ENCODE measurements at regions not wholly inside any gene's neighbourhood (a gene's known extent, or its start where the extent isn't known, plus 50 kb on each side); places are given as distances from the start of the nearest gene placed in this dataset.

- Mint-ChIP-seq H3K27me3 (no peaks in the 10 kb centered on the region), H3K4me3 (no peak overlapping the region), H3K36me3 (no peaks in the 10 kb centered on the region), H3K27ac (no peak overlapping the region), H3K4me1 (no peaks in the 10 kb centered on the region), H3K9me3 (peaks cover 13% of the 10 kb centered on the region)
- DNase-seq, result no peak
- CTCF ChIA-PET, result no interaction called here
Measured at GRCh38 chr17:12376276-12376675, 289.4 kb upstream of the MYOCD start.

- CTCF ChIA-PET, result no interaction called here
- no peak overlapping the region for H3K27ac Mint-ChIP-seq
- no peak for DNase-seq
- no peak overlapping the region for H3K4me3 Mint-ChIP-seq
- H3K9me3 Mint-ChIP-seq, result peaks cover 12% of the 10 kb centered on the region
- H3K36me3 Mint-ChIP-seq, result no peaks in the 10 kb centered on the region
- no peaks in the 10 kb centered on the region for H3K4me1 Mint-ChIP-seq
- no peaks in the 10 kb centered on the region for H3K27me3 Mint-ChIP-seq
Measured at GRCh38 chr17:12386225-12386624, 279.5 kb upstream of the MYOCD start.

- Mint-ChIP-seq H3K27me3 (no peaks in the 10 kb centered on the region), H3K9me3 (peaks cover 5% of the 10 kb centered on the region), H3K27ac (no peak overlapping the region), H3K36me3 (no peaks in the 10 kb centered on the region), H3K4me1 (no peaks in the 10 kb centered on the region), H3K4me3 (no peak overlapping the region)
- DNase-seq, result no peak
- CTCF ChIA-PET, result no interaction called here
Measured at GRCh38 chr17:12388226-12388625, 277.5 kb upstream of the MYOCD start.

GRCh38 chr17:12389421-12389820 lies 276.3 kb upstream of the MYOCD start:
- CTCF ChIA-PET, result no interaction called here
- H3K9me3 Mint-ChIP-seq, result peaks cover 6% of the 10 kb centered on the region
- H3K27me3 Mint-ChIP-seq, result no peaks in the 10 kb centered on the region
- H3K4me1 Mint-ChIP-seq, result no peaks in the 10 kb centered on the region
- H3K36me3 Mint-ChIP-seq, result no peaks in the 10 kb centered on the region
- no peak overlapping the region for H3K4me3 Mint-ChIP-seq
- no peak for DNase-seq
- no peak overlapping the region for H3K27ac Mint-ChIP-seq

- CTCF ChIA-PET, result no interaction called here
- Mint-ChIP-seq H3K27me3 (no peaks in the 10 kb centered on the region), H3K36me3 (no peaks in the 10 kb centered on the region), H3K4me1 (no peaks in the 10 kb centered on the region), H3K4me3 (no peak overlapping the region), H3K27ac (no peak overlapping the region), H3K9me3 (peaks cover 12% of the 10 kb centered on the region)
- no peak for DNase-seq
Measured at GRCh38 chr17:12390631-12391030, 275.1 kb upstream of the MYOCD start.

GRCh38 chr17:12391468-12391867 lies 274.2 kb upstream of the MYOCD start:
- no peaks in the 10 kb centered on the region for H3K36me3 Mint-ChIP-seq
- peaks cover 13% of the 10 kb centered on the region for H3K9me3 Mint-ChIP-seq
- no peak for DNase-seq
- H3K4me3 Mint-ChIP-seq, result no peak overlapping the region
- H3K27me3 Mint-ChIP-seq, result no peaks in the 10 kb centered on the region
- H3K4me1 Mint-ChIP-seq, result no peaks in the 10 kb centered on the region
- CTCF ChIA-PET, result no interaction called here
- H3K27ac Mint-ChIP-seq, result no peak overlapping the region

- no peaks in the 10 kb centered on the region for H3K4me1 Mint-ChIP-seq
- no peaks in the 10 kb centered on the region for H3K36me3 Mint-ChIP-seq
- no peaks in the 10 kb centered on the region for H3K27me3 Mint-ChIP-seq
- CTCF ChIA-PET, result interaction anchor here (0.7 kb wide), 1 partner anchor 23 kb away, joined by 4 read pairs; no protein-coding TSS in a partner anchor
- no peak overlapping the region for H3K27ac Mint-ChIP-seq
- H3K4me3 Mint-ChIP-seq, result no peak overlapping the region
- H3K9me3 Mint-ChIP-seq, result peaks cover 20% of the 10 kb centered on the region
- no peak for DNase-seq
Measured at GRCh38 chr17:12395733-12396354, 269.8 kb upstream of the MYOCD start.

GRCh38 chr17:12398441-12399051 lies 267.1 kb upstream of the MYOCD start:
- Mint-ChIP-seq H3K9me3 (peaks cover 19% of the 10 kb centered on the region), H3K4me1 (no peaks in the 10 kb centered on the region), H3K27me3 (no peaks in the 10 kb centered on the region), H3K4me3 (no peak overlapping the region), H3K27ac (no peak overlapping the region), H3K36me3 (no peaks in the 10 kb centered on the region)
- DNase-seq, result no peak
- CTCF ChIA-PET, result no interaction called here

GRCh38 chr17:12402963-12403622 lies 262.6 kb upstream of the MYOCD start:
- Mint-ChIP-seq H3K9me3 (peaks cover 7% of the 10 kb centered on the region), H3K4me1 (no peaks in the 10 kb centered on the region), H3K27me3 (no peaks in the 10 kb centered on the region), H3K27ac (no peak overlapping the region), H3K36me3 (no peaks in the 10 kb centered on the region), H3K4me3 (no peak overlapping the region)
- no peak for DNase-seq
- CTCF ChIA-PET, result interaction anchor here (0.5 kb wide), 1 partner anchor 31 kb away, joined by 3 read pairs; no protein-coding TSS in a partner anchor

GRCh38 chr17:12403881-12404398 lies 261.8 kb upstream of the MYOCD start:
- no peak for DNase-seq
- Mint-ChIP-seq H3K9me3 (peaks cover 3% of the 10 kb centered on the region), H3K27ac (no peak overlapping the region), H3K4me1 (no peaks in the 10 kb centered on the region), H3K27me3 (no peaks in the 10 kb centered on the region), H3K36me3 (no peaks in the 10 kb centered on the region), H3K4me3 (no peak overlapping the region)
- CTCF ChIA-PET, result no interaction called here

GRCh38 chr17:12406623-12407215 lies 259.0 kb upstream of the MYOCD start:
- CTCF ChIA-PET, result no interaction called here
- Mint-ChIP-seq H3K27ac (no peak overlapping the region), H3K4me1 (no peaks in the 10 kb centered on the region), H3K27me3 (no peaks in the 10 kb centered on the region), H3K36me3 (no peaks in the 10 kb centered on the region), H3K4me3 (no peak overlapping the region), H3K9me3 (peaks cover 16% of the 10 kb centered on the region)
- no peak for DNase-seq

- Mint-ChIP-seq H3K9me3 (peaks cover 18% of the 10 kb centered on the region), H3K27me3 (no peaks in the 10 kb centered on the region), H3K4me1 (no peaks in the 10 kb centered on the region), H3K36me3 (no peaks in the 10 kb centered on the region), H3K27ac (no peak overlapping the region), H3K4me3 (no peak overlapping the region)
- no peak for DNase-seq
- CTCF ChIA-PET, result no interaction called here
Measured at GRCh38 chr17:12407495-12408252, 258.0 kb upstream of the MYOCD start.

- DNase-seq, result no peak
- no peaks in the 10 kb centered on the region for H3K36me3 Mint-ChIP-seq
- no peaks in the 10 kb centered on the region for H3K4me1 Mint-ChIP-seq
- H3K4me3 Mint-ChIP-seq, result no peak overlapping the region
- H3K27ac Mint-ChIP-seq, result no peak overlapping the region
- H3K9me3 Mint-ChIP-seq, result peaks cover 25% of the 10 kb centered on the region
- CTCF ChIA-PET, result no interaction called here
- no peaks in the 10 kb centered on the region for H3K27me3 Mint-ChIP-seq
Measured at GRCh38 chr17:12409082-12409481, 256.6 kb upstream of the MYOCD start.

GRCh38 chr17:12410717-12411116 lies 255.0 kb upstream of the MYOCD start:
- H3K9me3 Mint-ChIP-seq, result peaks cover 22% of the 10 kb centered on the region
- no peak for DNase-seq
- H3K4me1 Mint-ChIP-seq, result no peaks in the 10 kb centered on the region
- no peaks in the 10 kb centered on the region for H3K36me3 Mint-ChIP-seq
- H3K27ac Mint-ChIP-seq, result no peak overlapping the region
- H3K27me3 Mint-ChIP-seq, result no peaks in the 10 kb centered on the region
- H3K4me3 Mint-ChIP-seq, result no peak overlapping the region
- CTCF ChIA-PET, result no interaction called here

Data from activated naive CD4-positive, alpha-beta T cell treated with anti-CD3 and anti-CD28 coated beads, Interleukin-2, amount 10 ng/mL, durations not matched to agents 7 days and 5 days (primary cell).